Testis (tissue), 2 donors: ENCODE measurements at regions not wholly inside any gene's neighbourhood (a gene's known extent, or its start where the extent isn't known, plus 50 kb on each side); places are given as distances from the start of the nearest gene placed in this dataset.

Source experiments
- CTCF ChIP-seq, 3 experiments: fragments of 450-650 bp in 2 of 3; fragments of 200-600 bp in 1 of 3; sonication (generic) in 1 of 3; IDR thresholded peaks; one replicate each; pipeline ENCODE4 v1.5.1; 2016 to 2019; ENCODE audit warnings: antibody characterized with exemption in 3 of 3, mild to moderate bottlenecking in 2 of 3, moderate library complexity in 1 of 3
- POLR2A ChIP-seq: fragments of 450-650 bp; IDR thresholded peaks from one replicate; pipeline ENCODE4 v1.6.1; 2017; ENCODE audit warnings: antibody characterized with exemption, mild to moderate bottlenecking, moderate library complexity

GRCh38 chr7:120168066-120168465, 104.9 kb upstream of the KCND2 start:
- no peak for TF ChIP-seq CTCF (IDR thresholded peaks at IDR 0.05)
- TF ChIP-seq POLR2A: no peak
